Mesenchymal stem cell (in vitro differentiated cells and primary cell): ENCODE measurements at regions not wholly inside any gene's neighbourhood (a gene's known extent, or its start where the extent isn't known, plus 50 kb on each side); places are given as distances from the start of the nearest gene placed in this dataset.

ENCODE experiments used
- DNase-seq: peaks from one replicate; pipeline ENCODE4 v3.0.0-alpha.2; 2013
- H2AFZ ChIP-seq: one replicate; pipeline ENCODE4 v1.6.1; 2013; ENCODE audit warnings: low read depth, mild to moderate bottlenecking, control low read depth, inconsistent platforms, low read length, moderate library complexity
- H2AK5ac ChIP-seq: 2 replicates; pipeline ENCODE4 v1.6.1; 2013; ENCODE audit warnings: low read length, moderate library complexity, mild to moderate bottlenecking, inconsistent platforms; ENCODE audit not compliant: severe bottlenecking
- H2BK120ac ChIP-seq: one replicate; pipeline ENCODE4 v1.6.1; 2013; ENCODE audit warnings: low read depth, mild to moderate bottlenecking, inconsistent platforms, low read length, moderate library complexity
- H2BK12ac ChIP-seq, 2 experiments: one replicate each; pipeline ENCODE4 v1.6.1; 2013; ENCODE audit warnings: inconsistent platforms in 2 of 2, low read length in 2 of 2, mild to moderate bottlenecking in 2 of 2, moderate library complexity in 2 of 2, control low read depth in 1 of 2
- H2BK15ac ChIP-seq: one replicate; pipeline ENCODE4 v1.6.1; 2013; ENCODE audit warnings: mild to moderate bottlenecking, low read depth, inconsistent platforms; ENCODE audit not compliant: poor library complexity, severe bottlenecking
- H2BK5ac ChIP-seq: 2 replicates; pipeline ENCODE4 v1.6.1; 2013; ENCODE audit warnings: low read depth, mild to moderate bottlenecking, low read length, control low read depth, inconsistent platforms; ENCODE audit not compliant: poor library complexity, severe bottlenecking
- H3K14ac ChIP-seq, 2 experiments: one replicate each; pipeline ENCODE4 v1.6.1; 2013; ENCODE audit warnings: inconsistent platforms in 2 of 2, low read length in 2 of 2, control low read depth in 1 of 2, mild to moderate bottlenecking in 1 of 2, moderate library complexity in 1 of 2
- H3K18ac ChIP-seq, 2 experiments: one replicate each; pipeline ENCODE4 v1.6.1; 2013; ENCODE audit warnings: inconsistent platforms in 2 of 2, low read length in 2 of 2, control low read depth in 1 of 2, low read depth in 1 of 2, mild to moderate bottlenecking in 1 of 2
- H3K23ac ChIP-seq, 2 experiments: one replicate each; pipeline ENCODE4 v1.6.1; 2013; ENCODE audit warnings: inconsistent platforms in 2 of 2, low read length in 2 of 2, mild to moderate bottlenecking in 2 of 2, moderate library complexity in 2 of 2, control low read depth in 1 of 2
- H3K27ac ChIP-seq: 2 replicates; pipeline ENCODE4 v1.5.1; 2013; ENCODE audit warnings: mild to moderate bottlenecking, moderate library complexity, low read length, control low read depth, inconsistent platforms; ENCODE audit not compliant: poor library complexity, severe bottlenecking
- H3K27me3 ChIP-seq, 2 experiments: 2 replicates each; pipeline versions ENCODE4 v1.6.1 to v1.7.0; 2013; ENCODE audit warnings: low read length in 2 of 2, mild to moderate bottlenecking in 2 of 2, moderate library complexity in 2 of 2, control low read depth in 1 of 2, inconsistent platforms in 1 of 2; ENCODE audit not compliant: control insufficient read depth in 1 of 2, insufficient read depth in 1 of 2
- H3K36me3 ChIP-seq, 2 experiments: 2 replicates each; pipeline versions ENCODE4 v1.6.1 to v1.7.0; 2013; ENCODE audit warnings: low read length in 2 of 2, control low read depth in 1 of 2, inconsistent platforms in 1 of 2, low read depth in 1 of 2, mild to moderate bottlenecking in 1 of 2; ENCODE audit not compliant: insufficient read depth in 2 of 2, control insufficient read depth in 1 of 2
- H3K4ac ChIP-seq, 2 experiments: one replicate each; pipeline ENCODE4 v1.6.1; 2013; ENCODE audit warnings: inconsistent platforms in 2 of 2, low read length in 2 of 2, mild to moderate bottlenecking in 2 of 2, moderate library complexity in 2 of 2, control low read depth in 1 of 2, low read depth in 1 of 2
- H3K4me1 ChIP-seq: 2 replicates; pipeline ENCODE4 v1.6.1; 2013; ENCODE audit warnings: low read depth, low read length, control low read depth; ENCODE audit not compliant: control insufficient read depth, insufficient read depth
- H3K4me2 ChIP-seq: 2 replicates; pipeline ENCODE4 v1.6.1; 2013; ENCODE audit warnings: low read length, mild to moderate bottlenecking, inconsistent platforms; ENCODE audit not compliant: poor library complexity, severe bottlenecking
- H3K4me3 ChIP-seq, 2 experiments: 2 replicates each; pipeline versions ENCODE4 v1.5.1 to v1.7.0; 2013; ENCODE audit warnings: low read length in 2 of 2, mild to moderate bottlenecking in 2 of 2, control low read depth in 1 of 2, low read depth in 1 of 2; ENCODE audit not compliant: insufficient read depth in 1 of 2
- H3K79me1 ChIP-seq: replicated peaks from 2 replicates; pipeline ENCODE4 v1.6.1; 2013; ENCODE audit warnings: mild to moderate bottlenecking, control low read depth, low read length, inconsistent platforms; ENCODE audit not compliant: poor library complexity, severe bottlenecking
- H3K9ac ChIP-seq: 2 replicates; pipeline ENCODE4 v1.7.0; 2013; ENCODE audit warnings: mild to moderate bottlenecking, low read length, moderate library complexity
- H3K9me3 ChIP-seq: 2 replicates; pipeline ENCODE4 v1.7.0; 2013; ENCODE audit warnings: mild to moderate bottlenecking, low read length; ENCODE audit not compliant: control insufficient read depth
- H4K8ac ChIP-seq: one replicate; pipeline ENCODE4 v1.6.1; 2013; ENCODE audit warnings: inconsistent platforms, mild to moderate bottlenecking, low read length, moderate library complexity
- H4K91ac ChIP-seq: one replicate; pipeline ENCODE4 v1.6.1; 2013; ENCODE audit warnings: mild to moderate bottlenecking, low read length, inconsistent platforms
- WGBS: methylation state at CpG from one replicate; pipeline ENCODE4 v1.1.7; 2013; ENCODE audit warnings: mixed read lengths; 5-methylcytosine and 5-hydroxymethylcytosine counted together

GRCh38 chr4:112053825-112054350 is 91.4 kb upstream of the FAM241A start:
- Histone ChIP-seq H3K4me3 (no peak overlapping the region), H2AFZ (no peak overlapping the region), H3K4me2 (no peak overlapping the region), H2BK15ac (no peak overlapping the region), H3K4ac (no peak overlapping the region), H3K36me3 (no peaks in the 10 kb centered on the region), H3K27ac (no peak overlapping the region), H3K14ac (no peak overlapping the region), H3K4me1 (no peaks in the 10 kb centered on the region), H4K91ac (no peak overlapping the region), H3K79me1 (no peaks in the 10 kb centered on the region), H2BK5ac (no peak overlapping the region), H3K9ac (no peak overlapping the region), H3K18ac (no peak overlapping the region), H3K23ac (no peak overlapping the region), H3K9me3 (no peaks in the 10 kb centered on the region), H4K8ac (no peak overlapping the region), H2AK5ac (no peak overlapping the region), H2BK12ac (no peak overlapping the region), H2BK120ac (no peak overlapping the region), H3K27me3 (no peaks in the 10 kb centered on the region)
- 100% methylated on average over 2 of the region's 2 CpGs for WGBS
- DNase-seq = no peak

- DNase-seq = no peak
- no peaks in the 10 kb centered on the region for H3K27me3 ChIP-seq
- no peak overlapping the region for H3K23ac ChIP-seq
- H3K4ac ChIP-seq = no peak overlapping the region
- H3K18ac ChIP-seq = no peak overlapping the region
- H2BK5ac ChIP-seq = no peak overlapping the region
- H3K9ac ChIP-seq = no peak overlapping the region
- no peak overlapping the region for H3K4me3 ChIP-seq
- H3K4me1 ChIP-seq = no peaks in the 10 kb centered on the region
- no peaks in the 10 kb centered on the region for H3K9me3 ChIP-seq
- H3K27ac ChIP-seq = no peak overlapping the region
- H2BK15ac ChIP-seq = no peak overlapping the region
- H3K79me1 ChIP-seq = no peaks in the 10 kb centered on the region
- no peak overlapping the region for H2AFZ ChIP-seq
- H4K8ac ChIP-seq = no peak overlapping the region
- no peak overlapping the region for H2AK5ac ChIP-seq
- no peaks in the 10 kb centered on the region for H3K36me3 ChIP-seq
- H3K4me2 ChIP-seq = no peak overlapping the region
- no peak overlapping the region for H2BK120ac ChIP-seq
- no peak overlapping the region for H3K14ac ChIP-seq
- no peak overlapping the region for H4K91ac ChIP-seq
- no peak overlapping the region for H2BK12ac ChIP-seq
These were observed 90.2 kb upstream of the FAM241A start for GRCh38 chr4:112055100-112055499.

- no peak overlapping the region for H2AK5ac ChIP-seq
- no peak for DNase-seq
- H2BK5ac ChIP-seq = no peak overlapping the region
- no peak overlapping the region for H3K4ac ChIP-seq
- no peaks in the 10 kb centered on the region for H3K9me3 ChIP-seq
- H2AFZ ChIP-seq = no peak overlapping the region
- H3K79me1 ChIP-seq = no peaks in the 10 kb centered on the region
- H3K36me3 ChIP-seq = no peaks in the 10 kb centered on the region
- 73% methylated on average over 3 of the region's 3 CpGs for WGBS
- peak overlapping the region in 1 of 2 experiments; percentile 51 for H2BK12ac ChIP-seq
- H3K4me1 ChIP-seq = peaks cover 2% of the 10 kb centered on the region
- H3K23ac ChIP-seq = no peak overlapping the region
- no peak overlapping the region for H2BK15ac ChIP-seq
- H3K14ac ChIP-seq = no peak overlapping the region
- no peak overlapping the region for H3K9ac ChIP-seq
- H2BK120ac ChIP-seq = no peak overlapping the region
- H4K8ac ChIP-seq = no peak overlapping the region
- H3K4me3 ChIP-seq = no peak overlapping the region
- H3K27me3 ChIP-seq = no peaks in the 10 kb centered on the region
- H4K91ac ChIP-seq = no peak overlapping the region
- H3K27ac ChIP-seq = no peak overlapping the region
- H3K18ac ChIP-seq = peak overlapping the region in 1 of 2 experiments; percentile 37
- no peak overlapping the region for H3K4me2 ChIP-seq
These were observed 87.8 kb upstream of the FAM241A start for GRCh38 chr4:112057470-112057869.

- Histone ChIP-seq H2AFZ (no peak overlapping the region), H3K4me2 (no peak overlapping the region), H3K27me3 (no peaks in the 10 kb centered on the region), H3K27ac (no peak overlapping the region), H3K9me3 (no peaks in the 10 kb centered on the region), H3K14ac (no peak overlapping the region), H2BK15ac (no peak overlapping the region), H2BK120ac (no peak overlapping the region), H4K8ac (no peak overlapping the region), H3K4me1 (peaks cover 2% of the 10 kb centered on the region), H3K79me1 (no peaks in the 10 kb centered on the region), H3K4me3 (no peak overlapping the region), H2AK5ac (no peak overlapping the region), H2BK5ac (no peak overlapping the region), H3K4ac (no peak overlapping the region), H3K36me3 (no peaks in the 10 kb centered on the region), H2BK12ac (no peak overlapping the region), H3K18ac (no peak overlapping the region), H3K23ac (no peak overlapping the region), H3K9ac (peak overlapping the region; percentile 9), H4K91ac (no peak overlapping the region)
- peak; percentile 48 for DNase-seq
- WGBS = 8% methylated on average over 2 of the region's 3 CpGs
These were observed 86.8 kb upstream of the FAM241A start for GRCh38 chr4:112058433-112058832.
